ENCODE measurements at regions not wholly inside any gene's neighbourhood (a gene's known extent, or its start where the extent isn't known, plus 50 kb on each side); places are given as distances from the start of the nearest gene placed in this dataset.

GRCh38 chr2:38207168-38207567 is 131.2 kb upstream of the CYP1B1 start:
- TF ChIP-seq CTCF (IDR thresholded peaks at IDR 0.05; ENCODE audit: low read depth, low read length) = no peak
- no peak for DNase-seq (ENCODE audit: extremely low read depth, low read depth)

DNA sequence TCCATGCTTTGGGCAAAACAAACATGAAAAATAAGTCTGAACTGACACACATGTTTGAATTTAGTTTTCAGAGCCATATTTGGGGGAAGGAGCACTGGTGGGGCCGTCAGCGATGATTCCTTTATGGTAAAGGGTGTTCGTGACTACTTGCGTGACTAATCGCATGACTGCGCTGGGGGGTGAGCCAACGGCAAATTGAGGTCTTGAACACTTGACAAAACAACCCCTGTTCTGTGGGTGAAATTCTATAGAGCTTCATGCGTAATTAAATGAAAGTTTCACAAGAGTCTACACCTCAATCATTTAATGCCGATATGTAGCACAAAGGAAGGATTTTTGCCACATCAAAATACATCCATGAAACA is 127.5 kb upstream of the CYP1B1 start:
- no peak for DNase-seq (ENCODE audit: extremely low read depth, low read depth)
- no peak for TF ChIP-seq CTCF (IDR thresholded peaks at IDR 0.05; ENCODE audit: low read depth, low read length)

DNA sequence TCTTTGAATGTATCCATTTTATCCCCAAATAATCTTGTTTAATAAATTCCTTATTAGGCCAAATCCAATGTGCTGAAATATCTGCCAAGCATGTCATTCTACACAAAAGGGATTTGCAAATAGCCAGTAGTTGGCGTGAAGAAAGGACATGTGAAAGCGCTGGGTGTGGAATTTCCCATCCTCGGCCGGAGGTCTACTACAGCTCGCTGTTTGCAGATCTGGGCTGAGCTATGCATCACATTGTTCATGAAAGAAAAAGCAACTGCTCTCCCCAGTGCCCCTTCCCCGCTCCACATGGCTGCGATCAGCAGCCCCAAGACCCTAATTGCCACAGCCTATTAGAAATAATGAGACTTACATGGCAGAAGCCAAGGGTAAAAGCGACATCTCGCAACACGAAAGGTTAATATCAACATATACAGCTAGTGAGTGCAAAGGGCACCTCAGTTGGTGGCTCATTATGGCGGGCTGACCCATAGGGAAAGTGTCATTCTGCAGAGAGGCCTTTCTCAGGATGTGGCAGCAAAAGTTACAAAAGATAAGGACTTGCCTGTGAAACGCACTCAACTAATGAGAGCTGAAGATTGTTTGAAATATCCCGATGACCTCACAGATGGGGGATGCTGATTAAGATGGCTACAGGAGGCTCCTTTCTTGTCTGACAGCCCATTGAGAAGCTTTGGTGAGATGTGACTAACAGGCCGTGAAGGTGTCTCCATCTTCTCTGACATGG is 126.9 kb upstream of the CYP1B1 start:
- TF ChIP-seq CTCF (IDR thresholded peaks at IDR 0.05; ENCODE audit: low read depth, low read length) = no peak
- DNase-seq (ENCODE audit: extremely low read depth, low read depth) = no peak

DNA sequence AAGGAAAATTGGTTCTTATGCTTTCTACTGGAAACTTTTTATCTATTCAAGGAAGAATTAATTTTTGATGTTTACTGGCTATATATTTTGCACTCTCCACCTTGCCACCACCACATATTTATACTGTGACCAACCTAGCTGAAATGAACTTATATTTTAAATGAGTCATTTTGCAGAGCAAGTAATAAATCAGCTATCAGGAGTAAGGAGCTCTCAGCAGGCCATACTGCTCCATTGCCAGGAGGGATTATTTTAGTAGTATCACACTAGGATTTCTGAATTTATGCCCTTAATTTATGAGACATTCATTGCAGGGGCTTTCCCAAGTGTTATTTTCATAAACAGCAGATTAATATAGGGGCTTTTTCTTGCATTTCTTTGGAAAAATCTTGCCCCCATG is 125.8 kb upstream of the CYP1B1 start:
- no peak for TF ChIP-seq CTCF (IDR thresholded peaks at IDR 0.05; ENCODE audit: low read depth, low read length)
- DNase-seq (ENCODE audit: extremely low read depth, low read depth) = no peak

GRCh38 chr2:38200598-38200997 is 124.6 kb upstream of the CYP1B1 start:
- no peak for TF ChIP-seq CTCF (IDR thresholded peaks at IDR 0.05; ENCODE audit: low read depth, low read length)
- no peak for DNase-seq (ENCODE audit: extremely low read depth, low read depth)

DNA sequence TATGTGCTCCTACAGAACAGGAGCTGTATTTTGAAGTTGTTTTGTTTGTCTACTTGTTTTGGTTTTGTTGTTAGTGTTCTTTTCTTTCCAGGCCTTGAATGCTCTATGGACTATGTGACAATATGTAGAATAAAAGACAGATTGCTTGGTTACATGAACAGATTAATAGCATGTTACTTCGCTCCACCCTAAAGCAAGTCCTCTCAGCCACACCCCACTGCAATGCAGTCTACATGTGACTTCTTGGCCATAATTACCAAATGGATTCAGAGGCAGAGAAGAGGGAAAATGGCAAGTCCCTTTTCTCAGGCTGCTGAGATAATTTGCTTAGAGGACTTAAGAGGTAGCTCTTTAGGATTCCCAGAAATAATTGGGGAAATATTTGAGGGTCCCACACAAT is 123.2 kb upstream of the CYP1B1 start:
- DNase-seq (ENCODE audit: extremely low read depth, low read depth) = no peak
- no peak for TF ChIP-seq CTCF (IDR thresholded peaks at IDR 0.05; ENCODE audit: low read depth, low read length)

- TF ChIP-seq CTCF (IDR thresholded peaks at IDR 0.05; ENCODE audit: low read depth, low read length) = no peak
- DNase-seq (ENCODE audit: extremely low read depth, low read depth) = no peak
These were observed 118.8 kb upstream of the CYP1B1 start for GRCh38 chr2:38194751-38195150.

All from AG09319 (cell line).